HG03103 (cell line): ENCODE measurements at regions not wholly inside any gene's neighbourhood (a gene's known extent, or its start where the extent isn't known, plus 50 kb on each side); places are given as distances from the start of the nearest gene placed in this dataset.

Experiments used
- ATAC-seq: cut with Tn5 transposase; IDR thresholded peaks from one replicate; pipeline ENCODE4 v1.9.1; 2021; ENCODE audit warnings: low read depth; ENCODE audit not compliant: unreplicated experiment

- no peak for ATAC-seq
Observed at GRCh38 chr2:60067006-60067405, 486.4 kb downstream of the BCL11A start.

GRCh38 chr2:60066096-60066839 is 487.2 kb downstream of the BCL11A start:
- no peak for ATAC-seq

- no peak for ATAC-seq
Observed at GRCh38 chr2:60064687-60065389, 488.6 kb downstream of the BCL11A start.

DNA sequence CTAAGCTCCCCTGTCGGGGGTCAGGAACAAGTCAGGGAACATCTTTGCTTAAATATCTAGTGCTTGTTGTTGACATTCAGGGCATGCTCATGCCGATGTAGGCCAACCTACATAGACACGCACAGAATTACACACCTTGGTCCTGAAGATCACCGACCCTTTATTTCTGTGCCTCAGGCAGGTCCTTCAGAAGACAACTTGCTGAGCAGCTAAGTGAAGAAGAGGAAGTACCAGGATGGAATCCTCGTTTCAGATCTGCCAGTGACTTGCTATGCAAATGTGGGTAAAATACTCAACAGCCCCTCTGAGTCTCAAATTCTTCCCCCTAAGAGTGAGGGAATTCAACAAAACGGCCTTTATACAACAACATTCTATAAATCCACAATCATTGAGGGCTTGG is 494.7 kb downstream of the BCL11A start:
- ATAC-seq: no peak

DNA sequence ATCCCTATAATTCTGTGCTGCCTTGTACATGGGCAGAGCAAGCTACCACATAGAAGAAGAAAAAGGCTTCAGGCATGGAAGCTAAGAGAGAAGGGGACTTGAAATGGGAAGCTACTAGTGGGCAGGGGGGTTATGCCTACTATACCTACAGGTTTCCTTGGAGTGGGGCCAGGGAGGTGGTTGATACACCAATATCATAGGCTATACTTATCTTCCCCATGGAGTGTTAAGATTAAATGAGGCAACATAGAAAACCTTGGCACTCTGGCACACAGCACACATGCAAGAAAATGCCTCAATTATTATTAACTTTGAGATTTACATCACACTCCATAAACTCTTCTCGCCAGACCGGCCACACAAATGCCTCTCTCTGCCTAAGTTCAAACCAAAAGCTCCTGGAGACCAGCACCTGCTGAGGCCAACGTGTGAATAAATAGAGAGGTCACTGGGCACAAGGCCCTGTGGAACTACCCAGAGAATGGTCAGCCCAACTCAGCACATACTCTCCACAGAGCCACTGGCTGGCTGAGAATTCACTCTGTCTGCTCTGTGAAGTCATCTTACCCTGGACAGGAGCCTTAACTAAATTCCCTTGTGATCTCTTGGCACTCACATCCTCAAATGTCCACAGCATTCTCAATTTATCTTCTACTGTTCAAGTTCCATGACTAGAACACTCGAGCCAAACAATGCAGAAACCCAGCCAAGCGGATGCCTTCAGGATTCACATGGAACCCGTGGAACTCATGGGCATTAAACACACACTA is 498.7 kb downstream of the BCL11A start:
- ATAC-seq: no peak

GRCh38 chr2:60053791-60054190 is 499.7 kb downstream of the BCL11A start:
- ATAC-seq: no peak

DNA sequence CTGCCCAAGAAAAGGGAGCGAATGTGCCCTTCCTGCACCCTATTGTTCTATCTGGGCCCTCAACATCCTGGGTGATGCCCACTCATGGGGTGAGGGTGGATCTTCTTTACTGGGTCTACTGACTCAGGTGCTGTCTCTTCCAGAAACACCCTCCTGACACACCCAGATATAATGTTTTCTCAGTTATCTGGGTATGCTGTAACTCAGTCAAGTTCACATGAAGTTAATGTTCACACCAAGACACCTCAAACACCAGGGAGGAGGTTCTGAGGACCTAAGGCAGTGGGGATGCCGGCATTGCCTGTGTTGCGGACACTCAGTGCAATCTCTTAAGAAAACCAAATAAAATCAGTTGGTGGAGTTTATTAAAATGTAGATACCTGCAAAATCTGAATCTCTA is 500.9 kb downstream of the BCL11A start:
- no peak for ATAC-seq

DNA sequence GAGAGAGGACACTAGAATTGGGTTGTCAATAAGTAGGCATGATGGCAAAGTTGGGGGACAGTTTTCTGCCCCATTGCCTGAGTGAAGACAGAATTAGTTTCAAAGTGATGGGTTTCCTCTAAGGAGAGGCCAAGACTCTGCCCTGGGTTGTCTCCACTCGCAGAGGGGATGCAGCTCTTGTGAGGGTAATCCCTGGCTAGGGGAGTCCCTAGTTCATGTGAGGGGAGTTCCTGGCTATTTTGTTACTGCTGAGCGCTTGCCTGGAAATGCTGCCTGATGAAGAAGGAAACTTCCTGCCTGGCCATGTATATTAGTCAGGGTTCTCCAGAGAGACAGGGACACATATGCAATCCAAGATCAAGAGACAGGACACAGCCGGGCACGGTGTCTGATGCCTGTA is 501.5 kb downstream of the BCL11A start:
- ATAC-seq: no peak

DNA sequence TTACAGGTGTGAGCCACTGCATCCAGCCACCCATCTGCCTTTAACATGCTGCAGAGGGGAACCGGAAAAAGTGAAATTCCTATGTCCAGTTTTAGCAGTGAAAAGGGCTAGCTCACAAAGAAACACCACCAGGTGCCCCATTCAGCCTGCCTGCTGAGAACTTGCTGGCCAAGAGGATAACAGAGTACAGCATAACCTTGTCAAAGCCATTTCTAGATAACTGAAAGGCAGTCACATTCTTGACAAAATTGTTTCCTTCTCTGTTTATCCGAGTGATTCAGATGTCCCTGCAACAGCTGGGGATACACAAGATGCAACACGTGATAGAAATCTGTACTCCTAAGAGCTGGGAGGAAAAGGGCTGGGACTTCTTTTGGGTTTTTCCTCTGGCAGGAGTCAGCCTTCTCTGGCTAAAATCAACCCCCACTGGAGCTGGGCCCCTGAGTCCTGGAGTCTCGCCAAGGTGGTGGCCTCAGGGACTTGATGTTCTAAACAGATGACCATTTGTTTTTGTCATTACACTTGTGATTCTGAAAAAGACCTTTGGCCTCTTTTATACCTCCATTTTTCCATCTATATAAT is 505.4 kb downstream of the BCL11A start:
- ATAC-seq: no peak

- no peak for ATAC-seq
Observed at GRCh38 chr2:60047347-60047746, 506.1 kb downstream of the BCL11A start.

DNA sequence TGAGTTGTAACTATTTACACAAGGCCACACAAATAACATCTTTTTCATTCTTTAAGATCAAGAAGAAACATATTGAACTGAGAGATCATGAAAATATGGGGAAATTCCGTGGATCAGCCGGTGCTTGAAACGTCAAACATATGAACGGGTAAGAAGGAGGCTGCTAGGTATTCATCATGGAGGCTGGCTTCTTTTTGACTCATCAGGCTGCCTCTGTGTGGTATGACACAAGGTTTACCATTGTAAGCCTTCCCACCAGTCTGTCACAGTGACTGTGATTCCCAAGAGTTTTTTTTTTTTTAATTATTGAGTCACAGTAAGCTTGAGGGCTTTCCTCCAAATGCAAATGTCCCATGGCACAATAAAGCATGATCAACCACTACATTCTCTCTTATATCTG is 506.9 kb downstream of the BCL11A start:
- no peak for ATAC-seq

GRCh38 chr2:60045456-60045855 is 508.0 kb downstream of the BCL11A start:
- ATAC-seq: no peak

DNA sequence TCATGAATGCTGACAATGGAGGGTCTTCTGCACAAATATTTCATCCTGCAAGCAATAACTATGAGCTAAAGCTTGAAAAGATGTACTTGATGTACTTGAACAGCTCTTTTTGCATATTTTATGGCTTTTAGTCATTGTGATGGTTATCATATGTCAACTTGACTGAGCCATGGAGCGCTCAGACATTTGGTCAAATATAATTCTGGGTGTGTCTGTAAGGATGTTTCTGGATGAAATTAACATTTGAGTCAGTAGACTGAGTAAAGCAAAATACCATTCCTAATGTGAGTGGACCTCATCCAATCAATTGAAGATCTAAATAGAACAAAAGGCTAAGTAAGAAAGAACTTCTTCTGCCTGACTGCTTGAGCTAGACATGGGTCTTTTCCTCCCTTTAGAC is 509.0 kb downstream of the BCL11A start:
- ATAC-seq: no peak

GRCh38 chr2:60042023-60042422 is 511.4 kb downstream of the BCL11A start:
- ATAC-seq: no peak

- ATAC-seq: no peak
Observed at GRCh38 chr2:60033325-60033724, 520.1 kb downstream of the BCL11A start.

GRCh38 chr2:60029566-60029883 is 523.9 kb downstream of the BCL11A start:
- no peak for ATAC-seq

DNA sequence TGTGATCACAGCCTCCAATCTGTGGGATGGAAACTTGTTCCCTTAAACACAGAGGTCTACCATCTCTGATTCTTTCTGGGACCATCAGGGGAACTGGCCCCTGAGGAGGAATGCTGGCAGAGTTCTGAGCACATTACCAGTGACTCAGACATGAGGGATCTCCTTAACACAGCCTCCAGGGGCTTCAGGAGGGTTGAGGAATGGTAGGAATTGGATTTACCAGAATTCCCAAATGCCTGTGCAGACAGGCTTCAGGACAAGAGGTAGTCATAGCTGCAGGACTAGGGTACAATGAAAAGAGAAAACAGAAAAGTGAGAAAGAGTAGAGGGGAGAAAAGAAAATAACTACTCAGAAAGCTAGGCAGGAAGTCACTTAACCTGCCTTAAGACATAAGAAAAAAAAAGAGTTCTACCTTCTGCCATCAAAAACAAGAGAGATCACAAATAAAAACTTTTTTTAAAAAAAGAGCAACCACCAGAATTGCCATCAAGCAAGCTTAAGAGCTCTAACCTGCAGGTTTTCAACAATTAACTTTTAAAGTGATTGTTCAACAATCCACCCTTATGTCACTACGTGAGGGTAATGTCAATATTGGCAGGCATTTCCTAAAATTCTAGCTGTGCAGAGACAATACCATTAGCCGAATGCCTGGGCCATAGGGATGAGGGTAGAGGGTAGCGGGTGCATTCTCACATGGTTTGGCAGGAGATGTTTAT is 524.4 kb downstream of the BCL11A start:
- ATAC-seq: no peak

GRCh38 chr2:60025496-60025895 is 528.0 kb downstream of the BCL11A start:
- no peak for ATAC-seq

- ATAC-seq: no peak
Observed at GRCh38 chr2:60023256-60023985, 530.0 kb downstream of the BCL11A start.

GRCh38 chr2:60007671-60008070 is 545.8 kb downstream of the BCL11A start:
- ATAC-seq: no peak
